WERI-Rb-1 (cell line): ENCODE measurements at regions not wholly inside any gene's neighbourhood (a gene's known extent, or its start where the extent isn't known, plus 50 kb on each side); places are given as distances from the start of the nearest gene placed in this dataset.

Experiments
- DNase-seq: peaks from one replicate; pipeline ENCODE4 v3.0.0-alpha.2; 2020
- H3K27ac ChIP-seq: fragments of 250-450 bp; sonication (Bioruptor Pico); 2 replicates; pipeline ENCODE4 v1.5.1; 2020; ENCODE audit warnings: mild to moderate bottlenecking, moderate library complexity
- H3K27me3 ChIP-seq: fragments of 250-450 bp; sonication (Bioruptor Pico); 2 replicates; pipeline ENCODE4 v1.5.1; 2021; ENCODE audit warnings: mild to moderate bottlenecking, low read depth, moderate library complexity; ENCODE audit not compliant: insufficient read depth, severe bottlenecking
- H3K36me3 ChIP-seq: fragments of 250-450 bp; sonication (Bioruptor Pico); 2 replicates; pipeline ENCODE4 v1.5.1; 2020; ENCODE audit warnings: mild to moderate bottlenecking, moderate library complexity
- H3K4me3 ChIP-seq: 2 replicates; pipeline ENCODE4 v1.5.1; 2011; ENCODE audit warnings: low read depth, mild to moderate bottlenecking, control low read depth, low read length
- H3K9me3 ChIP-seq: fragments of 250-450 bp; sonication (Bioruptor Pico); 2 replicates; pipeline ENCODE4 v1.5.1; 2021; ENCODE audit warnings: mild to moderate bottlenecking, moderate library complexity; ENCODE audit not compliant: severe bottlenecking
- CTCF ChIP-seq: IDR thresholded peaks from 2 replicates; pipeline ENCODE4 v1.5.1; 2011; ENCODE audit warnings: low read depth, mild to moderate bottlenecking, control low read depth, inconsistent platforms, low read length

- H3K4me3 ChIP-seq, result no peak overlapping the region
- TF ChIP-seq CTCF, result no peak
- no peak for DNase-seq
- H3K36me3 ChIP-seq, result no peaks in the 10 kb centered on the region
- H3K27me3 ChIP-seq, result no peaks in the 10 kb centered on the region
- peaks cover 8% of the 10 kb centered on the region for H3K9me3 ChIP-seq
- H3K27ac ChIP-seq, result no peak overlapping the region
Observed at GRCh38 chr6:147925826-147926225, 416.8 kb upstream of the SASH1 start.

GRCh38 chr6:147930745-147931144 is 411.9 kb upstream of the SASH1 start:
- no peaks in the 10 kb centered on the region for H3K27me3 ChIP-seq
- no peak for DNase-seq
- no peak overlapping the region for H3K27ac ChIP-seq
- no peaks in the 10 kb centered on the region for H3K36me3 ChIP-seq
- no peak for TF ChIP-seq CTCF
- no peak overlapping the region for H3K4me3 ChIP-seq
- H3K9me3 ChIP-seq, result peaks cover 3% of the 10 kb centered on the region

- no peak overlapping the region for H3K4me3 ChIP-seq
- no peaks in the 10 kb centered on the region for H3K36me3 ChIP-seq
- DNase-seq, result no peak
- no peaks in the 10 kb centered on the region for H3K27me3 ChIP-seq
- no peaks in the 10 kb centered on the region for H3K9me3 ChIP-seq
- TF ChIP-seq CTCF, result no peak
- H3K27ac ChIP-seq, result no peak overlapping the region
Observed at GRCh38 chr6:147933224-147933623, 409.4 kb upstream of the SASH1 start.

GRCh38 chr6:147935656-147936055 is 407.0 kb upstream of the SASH1 start:
- TF ChIP-seq CTCF, result no peak
- Histone ChIP-seq H3K4me3 (no peak overlapping the region), H3K9me3 (no peaks in the 10 kb centered on the region), H3K27ac (no peak overlapping the region), H3K27me3 (no peaks in the 10 kb centered on the region), H3K36me3 (no peaks in the 10 kb centered on the region)
- DNase-seq, result no peak

GRCh38 chr6:147936703-147937470 is 405.8 kb upstream of the SASH1 start:
- DNase-seq, result no peak
- Histone ChIP-seq H3K9me3 (no peaks in the 10 kb centered on the region), H3K27ac (no peak overlapping the region), H3K4me3 (no peak overlapping the region), H3K27me3 (no peaks in the 10 kb centered on the region), H3K36me3 (no peaks in the 10 kb centered on the region)
- TF ChIP-seq CTCF, result no peak

- DNase-seq, result no peak
- Histone ChIP-seq H3K27me3 (no peaks in the 10 kb centered on the region), H3K27ac (no peak overlapping the region), H3K36me3 (no peaks in the 10 kb centered on the region), H3K4me3 (no peak overlapping the region), H3K9me3 (no peaks in the 10 kb centered on the region)
- no peak for TF ChIP-seq CTCF
Observed at GRCh38 chr6:147941143-147941542, 401.5 kb upstream of the SASH1 start.
